ENCODE measurements at regions not wholly inside any gene's neighbourhood (a gene's known extent, or its start where the extent isn't known, plus 50 kb on each side); places are given as distances from the start of the nearest gene placed in this dataset.

- TF ChIP-seq ZBTB33 (IDR thresholded peaks at IDR 0.05; ENCODE audit: borderline replicate concordance, low read depth) (no peak), RCOR1 (IDR thresholded peaks at IDR 0.05; ENCODE audit: low read length) (no peak), SIN3A (IDR thresholded peaks at IDR 0.05; ENCODE audit: borderline replicate concordance, low read depth, low read length) (no peak), GATA2 (CRISPR knock-in tag; IDR thresholded peaks at IDR 0.05) (no peak), CHD2 (IDR thresholded peaks at IDR 0.05; ENCODE audit: low read length, partially characterized antibody) (no peak), RXRA (IDR thresholded peaks at IDR 0.05; ENCODE audit: borderline replicate concordance, low read depth) (no peak), FOXJ3 (CRISPR knock-in tag; IDR thresholded peaks at IDR 0.05) (no peak), GABPA (IDR thresholded peaks at IDR 0.05; ENCODE audit: low read depth) (no peak)
Observed at GRCh38 chr10:94268652-94269051, 94.1 kb downstream of the NOC3L start (continued).

- Histone ChIP-seq H3K9me2 (no peaks in the 10 kb centered on the region), H3K9ac (no peak overlapping the region), H3K4me3 (ENCODE audit: low read depth in 2 of 2, low read length in 1 of 2) (no peak overlapping the region), H3K36me3 (replicated peaks in 1 of 2; ENCODE audit: control insufficient read depth in 1 of 2, insufficient read depth in 2 of 2, low read length in 1 of 2) (no peaks in the 10 kb centered on the region), H3K79me2 (ENCODE audit: insufficient read depth) (no peaks in the 10 kb centered on the region), H4K20me1 (ENCODE audit: insufficient read depth) (no peaks in the 10 kb centered on the region), H3K27ac (ENCODE audit: low read depth in 2 of 2, low read length in 1 of 2) (no peak overlapping the region), H2AFZ (ENCODE audit: low read depth) (no peak overlapping the region), H3K4me1 (ENCODE audit: control insufficient read depth in 1 of 2, insufficient read depth in 2 of 2, low read depth in 1 of 2, low read length in 1 of 2) (peaks cover 0 to 7% of the 10 kb centered on the region in 2 experiments; a peak in 1 of 4 replicates), H3K4me2 (no peak overlapping the region), H3F3A (replicated peaks; ENCODE audit: insufficient read depth) (no peaks in the 10 kb centered on the region), H3K9me3 (no peaks in the 10 kb centered on the region), H3K27me3 (ENCODE audit: insufficient read depth) (no peaks in the 10 kb centered on the region)
- TF ChIP-seq MEF2A (IDR thresholded peaks at IDR 0.05; ENCODE audit: borderline replicate concordance, low read depth), result no peak
- CTCF ChIA-PET, result interaction anchor here (2.6 kb wide), 1 partner anchor 46 kb away, joined by 8 read pairs; no protein-coding TSS in a partner anchor
- POLR2A ChIA-PET, result no interaction called here
- DNase-seq, result no peak
- WGBS (ENCODE audit: low lambda C conversion rate), result 90% methylated on average over 5 of the region's 6 CpGs
Observed at GRCh38 chr10:94274142-94274787, 88.5 kb downstream of the NOC3L start.

- H3K4me3 ChIP-seq (ENCODE audit: low read depth in 2 of 2, low read length in 1 of 2), result no peak overlapping the region
- no peaks in the 10 kb centered on the region for H3K9me3 ChIP-seq
- no peaks in the 10 kb centered on the region for H3F3A ChIP-seq (replicated peaks; ENCODE audit: insufficient read depth)
- H3K4me1 ChIP-seq (ENCODE audit: control insufficient read depth in 1 of 2, insufficient read depth in 2 of 2, low read depth in 1 of 2, low read length in 1 of 2), result peaks cover 0 to 7% of the 10 kb centered on the region in 2 experiments; a peak in 1 of 4 replicates
- no peak for DNase-seq
- no peak overlapping the region for H3K4me2 ChIP-seq
- POLR2A ChIA-PET, result no interaction called here
- H3K79me2 ChIP-seq (ENCODE audit: insufficient read depth), result no peaks in the 10 kb centered on the region
- no peak overlapping the region for H3K9ac ChIP-seq
- H2AFZ ChIP-seq (ENCODE audit: low read depth), result no peak overlapping the region
- H3K27me3 ChIP-seq (ENCODE audit: insufficient read depth), result no peaks in the 10 kb centered on the region
- 59% methylated on average over 3 of the region's 3 CpGs for WGBS (ENCODE audit: low lambda C conversion rate)
- CTCF ChIA-PET, result interaction anchor here (1.0 kb wide), 1 partner anchor 168 kb away, joined by 3 read pairs; no protein-coding TSS in a partner anchor
- no peaks in the 10 kb centered on the region for H3K9me2 ChIP-seq
- H3K27ac ChIP-seq (ENCODE audit: low read depth in 2 of 2, low read length in 1 of 2), result no peak overlapping the region
- H3K36me3 ChIP-seq (replicated peaks in 1 of 2; ENCODE audit: control insufficient read depth in 1 of 2, insufficient read depth in 2 of 2, low read length in 1 of 2), result no peaks in the 10 kb centered on the region
- H4K20me1 ChIP-seq (ENCODE audit: insufficient read depth), result no peaks in the 10 kb centered on the region
- no peak for TF ChIP-seq CTCF (IDR thresholded peaks at IDR 0.05)
- no peak for TF ChIP-seq IRF3 (IDR thresholded peaks at IDR 0.05; ENCODE audit: low read depth, low read length)
- TF ChIP-seq TCF12 (IDR thresholded peaks at IDR 0.05), result no peak
- TF ChIP-seq RXRA (IDR thresholded peaks at IDR 0.05; ENCODE audit: borderline replicate concordance, low read depth), result no peak
- no peak for TF ChIP-seq ELF1 (IDR thresholded peaks at IDR 0.05)
- TF ChIP-seq NFIC (IDR thresholded peaks at IDR 0.05; ENCODE audit: borderline replicate concordance), result no peak
- no peak for TF ChIP-seq FOSL2 (IDR thresholded peaks at IDR 0.05; ENCODE audit: borderline replicate concordance, low read depth)
- no peak for TF ChIP-seq SMC3 (IDR thresholded peaks at IDR 0.05; ENCODE audit: low read depth, low read length)
- no peak for TF ChIP-seq FOXJ3 (CRISPR knock-in tag; IDR thresholded peaks at IDR 0.05)
- no peak for TF ChIP-seq ZBTB33 (IDR thresholded peaks at IDR 0.05; ENCODE audit: borderline replicate concordance, low read depth)
- TF ChIP-seq JUND (IDR thresholded peaks at IDR 0.05), result no peak
- TF ChIP-seq MXI1 (IDR thresholded peaks at IDR 0.05; ENCODE audit: low read depth, low read length), result no peak
- no peak for TF ChIP-seq RFX5 (IDR thresholded peaks at IDR 0.05; ENCODE audit: low read length)
Observed at GRCh38 chr10:94276140-94276539, 86.6 kb downstream of the NOC3L start.
